Hematopoietic multipotent progenitor cell treated with erythropoietin and hydrocortisone succinate and interleukin-3 and kit ligand, for 8 days (in vitro differentiated cells): ENCODE measurements at regions not wholly inside any gene's neighbourhood (a gene's known extent, or its start where the extent isn't known, plus 50 kb on each side); places are given as distances from the start of the nearest gene placed in this dataset.

Experiments used
- DNase-seq: peaks from one replicate; pipeline ENCODE4 v3.0.0-alpha.2; 2015

- no peak for DNase-seq
Measured at GRCh38 chr9:99282406-99282805, 60.3 kb downstream of the SEC61B start.

DNA sequence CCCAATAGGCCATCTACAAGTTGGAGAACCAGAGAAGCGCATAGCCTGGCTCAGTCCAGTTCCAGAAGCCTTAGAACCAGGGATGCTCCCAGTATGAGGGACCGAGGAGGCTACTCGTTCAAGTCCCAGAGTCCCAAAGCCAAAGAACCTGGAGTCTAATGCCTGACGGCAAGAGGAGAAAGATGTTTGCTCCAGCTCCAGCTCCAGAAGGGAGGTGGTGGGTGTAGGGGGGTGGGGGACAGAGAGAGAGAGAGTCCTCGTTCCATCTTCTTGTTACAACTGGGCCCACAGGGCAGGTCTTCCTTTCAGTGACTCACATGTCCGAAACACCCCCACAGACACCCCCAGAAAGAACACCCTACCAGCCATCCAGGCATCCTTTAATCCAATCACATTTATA, 63.9 kb downstream of the SEC61B start:
- DNase-seq: no peak

GRCh38 chr9:99286536-99286935, 64.5 kb downstream of the SEC61B start:
- no peak for DNase-seq

- no peak for DNase-seq
Measured at GRCh38 chr9:99287641-99288040, 65.6 kb downstream of the SEC61B start.

DNA sequence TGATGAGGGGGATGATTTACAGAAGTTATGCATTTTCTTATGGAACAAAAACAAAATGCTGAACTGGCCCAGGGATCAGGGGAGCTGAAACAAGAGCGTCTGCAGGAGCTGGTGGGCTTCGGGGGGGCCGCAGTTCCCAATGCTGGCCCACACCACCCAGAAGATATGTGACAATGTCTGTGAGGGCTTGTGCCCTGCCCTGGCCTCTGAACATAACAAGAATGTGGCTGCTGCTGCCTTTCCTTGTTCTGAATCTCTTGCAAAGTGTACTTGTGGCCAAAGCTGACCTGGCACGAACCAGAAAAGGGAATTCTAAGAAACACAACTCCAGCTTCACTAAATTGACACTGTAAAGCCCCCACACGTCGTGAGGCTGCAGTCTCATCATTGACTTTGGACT, 66.7 kb downstream of the SEC61B start:
- DNase-seq: no peak

DNA sequence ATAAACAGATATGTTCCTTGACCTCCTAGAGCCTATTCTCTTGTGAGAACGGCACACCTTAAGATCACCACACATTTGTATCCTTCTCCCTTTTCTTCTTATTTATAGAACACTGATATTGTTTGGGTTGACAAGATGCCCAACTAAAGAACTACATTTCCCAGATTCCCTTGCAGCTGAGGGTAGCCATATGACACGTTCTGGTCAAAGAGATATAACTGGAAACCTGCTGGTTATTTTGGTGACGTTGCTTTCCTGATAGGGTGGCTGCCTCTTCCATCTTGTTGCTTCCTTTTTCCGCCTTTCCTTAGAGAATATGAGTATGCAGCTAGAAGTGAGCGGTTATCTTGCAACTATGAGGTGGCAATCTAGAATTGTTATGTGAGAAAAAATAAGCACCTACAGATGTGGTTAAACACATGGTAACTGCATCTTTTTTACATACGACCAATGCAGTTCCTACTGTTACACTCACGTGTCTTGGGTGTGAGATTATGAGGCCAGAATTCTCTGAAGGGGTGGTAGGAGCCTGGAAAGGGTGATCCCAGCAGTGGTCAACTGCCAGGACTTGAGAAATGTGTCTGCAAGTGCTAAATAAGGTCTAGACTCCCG, 72.9 kb downstream of the SEC61B start:
- DNase-seq: peak; percentile 12

- no peak for DNase-seq
Measured at GRCh38 chr9:99296291-99296951, 74.3 kb downstream of the SEC61B start.

DNA sequence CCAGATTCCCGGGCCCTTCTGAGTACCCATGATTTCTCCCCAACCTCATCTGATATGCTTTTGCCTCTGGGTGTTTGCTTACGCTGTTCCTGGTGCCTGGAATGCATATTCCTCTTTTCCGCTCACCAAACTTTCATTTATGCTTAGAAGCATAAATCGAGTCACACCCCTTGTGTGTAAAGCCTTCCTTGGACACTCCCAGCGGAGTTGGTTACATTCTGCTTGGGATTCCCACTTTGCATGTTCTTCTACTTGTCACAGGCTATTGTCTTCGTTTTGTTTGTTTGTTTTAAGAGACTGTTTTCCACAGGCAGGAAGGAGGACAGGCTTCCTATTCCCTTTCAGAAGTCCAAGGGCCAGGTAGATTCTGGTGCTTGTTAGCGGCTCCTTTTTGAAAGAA, 76.5 kb downstream of the SEC61B start:
- DNase-seq: no peak

DNA sequence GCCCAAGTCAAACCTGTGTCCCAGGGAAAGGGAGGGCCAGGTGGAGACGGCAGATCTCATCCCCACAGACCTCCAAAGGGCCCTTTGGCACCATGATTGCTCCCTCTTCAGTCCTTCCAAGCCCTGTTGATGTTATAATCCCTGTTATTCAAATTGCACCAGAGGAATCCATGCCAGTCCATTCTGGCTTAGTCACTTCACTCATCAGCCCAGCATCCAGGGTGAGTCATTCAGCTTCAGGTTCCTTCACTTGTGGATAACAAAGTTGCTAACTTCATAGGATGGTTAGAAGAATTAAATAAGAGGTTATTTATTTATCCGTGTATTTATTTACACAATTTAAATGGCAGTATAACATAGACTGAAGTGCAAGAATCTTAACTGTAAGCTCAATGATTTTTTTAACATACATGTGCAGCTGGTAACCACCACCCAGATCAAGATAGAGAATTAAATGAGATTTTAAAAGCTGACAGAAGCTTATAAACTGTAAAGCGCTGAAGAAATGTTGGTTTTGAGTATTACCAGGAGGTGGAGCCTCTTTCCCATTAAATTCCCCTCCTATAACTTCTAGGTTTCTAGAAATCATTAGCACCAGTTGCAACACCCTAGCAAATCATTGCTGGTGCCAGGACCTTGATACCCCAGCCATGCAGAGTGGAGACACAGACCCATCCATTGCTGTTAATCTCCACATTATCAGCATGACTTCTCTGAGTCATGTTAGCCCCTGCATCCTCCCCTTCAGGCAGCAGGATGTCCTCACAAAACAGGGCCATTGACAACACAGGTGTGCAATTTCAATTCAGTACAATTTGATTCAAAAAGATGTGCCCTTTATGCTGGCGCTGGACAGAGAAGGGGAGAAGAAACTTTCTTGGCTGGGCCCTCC, 77.4 kb downstream of the SEC61B start:
- peak; percentile 6 for DNase-seq

DNA sequence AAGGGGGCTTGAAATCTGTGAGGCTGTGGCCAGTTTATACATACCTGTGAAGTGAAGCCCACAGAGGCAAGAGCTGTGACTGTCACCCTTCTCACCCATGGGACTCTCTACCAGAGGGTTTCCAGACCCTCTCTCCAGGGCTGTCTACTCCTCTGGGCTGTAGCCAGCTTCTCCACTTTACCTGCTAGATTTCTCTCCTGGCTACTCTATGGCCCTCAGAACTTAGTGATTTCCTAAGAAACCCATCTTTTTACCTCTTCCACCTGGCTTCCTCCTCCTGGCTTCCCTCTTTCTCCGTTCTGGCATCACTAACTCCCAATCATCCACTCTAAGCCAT, 78.0 kb downstream of the SEC61B start:
- no peak for DNase-seq

DNA sequence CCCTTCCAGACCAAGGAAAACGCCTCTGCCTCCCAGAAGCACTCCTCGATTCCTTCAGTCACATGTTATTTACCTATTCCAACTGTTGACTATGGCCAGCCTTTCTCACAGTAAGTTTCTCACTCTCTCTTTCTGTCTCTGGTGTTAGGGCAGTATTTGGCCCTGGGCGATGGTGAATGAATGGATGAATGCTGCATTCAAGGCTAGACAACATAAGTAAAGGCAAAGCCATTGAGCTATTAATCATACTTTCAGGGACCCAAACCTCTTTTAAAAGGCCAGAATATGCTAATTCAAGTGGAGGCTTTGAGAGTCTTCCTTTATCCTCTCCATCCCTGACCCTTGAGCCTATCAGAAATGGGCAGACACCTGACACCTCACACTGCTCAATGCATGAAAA, 78.5 kb downstream of the SEC61B start:
- no peak for DNase-seq

GRCh38 chr9:99303177-99303576, 81.1 kb downstream of the SEC61B start:
- DNase-seq: no peak

GRCh38 chr9:99305124-99305523, 83.0 kb downstream of the SEC61B start:
- DNase-seq: no peak

- DNase-seq: no peak
Measured at GRCh38 chr9:99305820-99306811, 84.0 kb downstream of the SEC61B start.

- no peak for DNase-seq
Measured at GRCh38 chr9:99307851-99308250, 85.8 kb downstream of the SEC61B start.

DNA sequence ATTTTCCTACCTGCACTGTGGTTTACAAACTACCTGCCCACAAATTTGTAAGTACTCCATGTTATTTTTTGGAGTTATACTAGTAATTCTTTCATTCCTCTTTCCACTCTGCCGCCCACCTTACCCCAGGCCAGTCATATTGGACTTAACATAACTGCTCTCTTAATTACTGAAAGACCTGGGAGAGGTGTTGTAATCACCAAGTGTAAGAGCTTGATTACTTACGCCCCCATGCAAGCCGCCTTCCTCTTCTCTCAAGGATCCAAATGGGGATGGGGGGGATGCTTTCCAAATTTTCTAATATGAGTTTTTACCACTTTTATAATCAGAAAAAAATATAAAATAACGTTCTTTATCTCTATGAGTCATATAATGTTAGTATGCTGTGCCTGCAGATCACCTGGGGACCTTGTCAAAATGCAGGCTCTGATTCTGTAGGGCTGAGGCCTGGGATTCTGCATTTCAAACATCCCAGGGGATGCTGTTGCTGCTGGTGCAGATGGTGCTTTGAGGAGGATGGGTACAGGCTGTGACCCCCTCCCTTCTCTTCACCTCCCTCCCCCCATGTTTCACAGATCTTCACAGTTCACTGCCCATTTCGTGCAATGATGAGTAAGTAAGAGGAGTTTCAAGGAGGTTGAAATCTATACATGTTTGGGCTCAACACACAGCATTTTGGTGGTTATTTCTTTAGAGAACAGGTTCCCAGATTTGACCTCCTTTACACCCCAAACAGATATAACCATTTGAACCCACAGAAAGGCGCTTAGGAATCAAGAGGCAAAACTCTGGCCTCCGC, 87.3 kb downstream of the SEC61B start:
- no peak for DNase-seq

DNA sequence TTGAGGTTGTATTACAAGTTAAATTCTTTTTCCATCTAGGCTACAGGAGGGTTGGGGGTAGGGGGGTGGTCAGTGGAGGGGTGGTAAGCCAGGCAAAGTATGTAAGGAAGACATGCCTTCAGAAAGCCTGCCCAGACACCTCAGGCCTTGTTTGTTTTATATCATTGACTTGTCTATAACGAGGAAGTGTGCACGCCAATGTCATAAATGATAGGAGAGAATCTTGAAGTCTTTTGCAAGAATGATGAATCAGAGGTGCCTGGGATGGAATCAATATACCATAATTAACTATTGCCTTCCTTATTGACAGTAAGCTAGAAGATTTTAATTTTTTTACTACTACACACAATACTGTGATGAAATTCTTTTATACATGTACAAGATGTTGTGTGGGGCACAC, 90.7 kb downstream of the SEC61B start:
- no peak for DNase-seq

GRCh38 chr9:99319048-99319447, 97.0 kb downstream of the SEC61B start:
- DNase-seq: no peak

DNA sequence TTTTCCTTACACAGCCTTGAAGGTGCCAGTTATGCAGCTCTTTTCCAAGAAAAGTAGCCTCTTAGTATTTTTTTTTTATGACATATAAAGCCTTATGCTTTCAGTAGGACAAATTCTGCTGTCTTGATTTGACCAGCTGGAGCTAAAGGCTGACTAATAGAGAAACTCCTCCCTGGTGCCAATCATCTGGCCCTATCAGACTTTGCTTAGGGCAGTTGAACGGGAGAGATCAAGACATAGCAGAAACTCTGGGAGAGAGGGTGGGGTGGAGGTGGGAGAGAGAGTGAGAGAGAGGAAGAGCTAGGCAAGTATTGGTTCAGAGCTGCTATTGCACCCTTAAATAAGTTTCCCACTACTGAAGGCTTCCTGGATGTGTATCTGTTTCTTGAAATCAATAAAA, 100.2 kb downstream of the SEC61B start:
- DNase-seq: no peak

DNA sequence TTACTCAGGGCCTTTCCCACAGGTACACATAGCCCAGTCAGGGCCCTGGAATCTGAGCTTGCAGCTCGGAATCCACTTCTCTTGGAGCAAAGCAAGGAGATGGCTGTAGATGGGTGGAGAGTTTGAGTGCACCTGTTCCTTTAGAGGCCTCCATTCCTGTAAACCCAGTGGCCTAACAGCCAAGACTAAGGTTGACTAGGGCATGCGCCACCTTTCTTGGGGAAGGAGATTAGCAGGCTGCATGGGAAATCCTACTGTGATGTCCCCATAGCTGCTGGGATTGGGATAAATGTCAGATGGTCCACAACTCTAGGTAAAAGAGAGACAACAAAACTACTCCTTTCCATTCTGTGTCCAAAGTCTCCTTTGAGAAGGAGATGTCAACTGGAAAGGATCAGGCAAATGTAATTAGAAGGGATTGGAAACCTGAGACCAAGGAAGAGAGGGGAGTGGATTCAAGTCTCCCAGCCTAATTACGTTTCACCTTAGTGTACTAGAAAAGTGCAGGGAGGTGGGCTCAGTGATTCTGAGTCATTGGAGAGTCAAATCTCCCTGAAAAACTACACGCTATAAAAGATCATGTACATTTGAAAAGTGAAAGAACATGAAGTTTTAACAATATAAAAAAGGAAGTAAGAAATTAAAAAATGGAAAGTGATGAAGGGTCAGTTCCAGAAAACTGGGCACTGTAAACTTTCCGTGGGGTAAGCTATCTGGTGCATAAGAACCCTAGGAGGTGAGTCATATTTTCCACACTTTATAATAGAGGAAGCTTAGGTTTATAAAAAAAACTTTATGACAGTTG, 104.2 kb downstream of the SEC61B start:
- DNase-seq: peak; percentile 2

GRCh38 chr9:99326917-99327189, 104.8 kb downstream of the SEC61B start:
- DNase-seq: no peak
